Stimulated activated CD4-positive, alpha-beta T cell treated with anti-CD3 and anti-CD28 coated beads, Interleukin-12 subunit alpha, Interleukin-12 subunit beta, amount 100 ng/mL, for 4 hours (primary cell): ENCODE measurements at regions not wholly inside any gene's neighbourhood (a gene's known extent, or its start where the extent isn't known, plus 50 kb on each side); places are given as distances from the start of the nearest gene placed in this dataset.

Experiments used
- DNase-seq: peaks from one replicate; pipeline ENCODE4 v3.0.0-alpha.2; 2020

DNA sequence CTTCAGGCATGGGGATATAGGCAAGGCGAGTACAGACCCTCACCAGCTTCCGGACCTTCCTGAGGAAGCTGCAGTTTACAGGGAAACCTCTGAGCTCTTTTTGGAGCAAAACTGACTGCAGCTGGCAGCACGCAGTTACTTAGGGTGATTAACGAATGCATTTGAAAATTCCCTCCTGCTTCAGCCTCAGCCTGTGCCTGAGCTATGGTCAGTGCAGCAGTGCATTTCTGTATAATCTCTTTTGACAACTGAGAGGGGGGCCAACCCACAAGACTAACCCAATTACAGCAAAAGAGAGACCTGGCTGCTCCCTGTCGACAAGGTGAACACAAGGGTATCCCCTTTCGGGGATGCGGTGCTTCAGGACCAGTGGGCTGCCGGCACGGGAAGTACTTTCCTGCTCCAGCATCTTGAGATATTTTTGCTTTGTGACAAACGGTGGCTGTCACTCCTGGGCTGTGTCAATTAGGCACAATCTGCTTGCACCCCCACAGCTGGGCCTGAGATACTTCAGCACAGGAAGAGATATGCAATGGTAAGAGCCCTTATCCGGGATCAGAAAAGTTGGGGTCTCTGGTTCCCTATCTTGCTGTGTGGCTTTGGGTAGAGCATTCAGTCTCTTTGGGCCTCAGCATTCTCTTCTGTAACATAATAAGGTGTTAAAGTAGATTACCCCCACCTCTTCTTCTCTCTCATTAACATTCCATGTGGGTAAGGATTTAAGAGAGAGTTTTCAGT is 141.0 kb downstream of the TMEM17 start:
- DNase-seq = no peak

DNA sequence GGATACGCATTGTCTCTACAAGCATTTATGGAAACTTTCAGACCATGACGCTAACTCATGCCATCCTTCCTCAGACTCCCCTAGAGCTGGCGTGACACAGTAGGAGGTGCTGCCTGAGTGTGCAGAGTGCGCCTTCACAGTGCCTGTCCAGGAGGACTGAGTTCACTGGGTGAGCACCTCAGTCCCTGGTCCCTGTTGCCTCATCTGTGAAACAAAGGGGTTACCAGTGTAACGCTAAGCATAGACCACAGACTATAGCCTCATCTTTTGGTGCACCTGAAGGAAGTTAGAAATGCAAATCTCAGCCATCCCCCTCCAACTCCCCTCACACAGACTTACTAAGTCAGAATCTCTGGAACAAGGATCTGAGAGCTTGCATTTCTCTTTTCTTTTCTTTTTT is 142.8 kb downstream of the TMEM17 start:
- DNase-seq = no peak

DNA sequence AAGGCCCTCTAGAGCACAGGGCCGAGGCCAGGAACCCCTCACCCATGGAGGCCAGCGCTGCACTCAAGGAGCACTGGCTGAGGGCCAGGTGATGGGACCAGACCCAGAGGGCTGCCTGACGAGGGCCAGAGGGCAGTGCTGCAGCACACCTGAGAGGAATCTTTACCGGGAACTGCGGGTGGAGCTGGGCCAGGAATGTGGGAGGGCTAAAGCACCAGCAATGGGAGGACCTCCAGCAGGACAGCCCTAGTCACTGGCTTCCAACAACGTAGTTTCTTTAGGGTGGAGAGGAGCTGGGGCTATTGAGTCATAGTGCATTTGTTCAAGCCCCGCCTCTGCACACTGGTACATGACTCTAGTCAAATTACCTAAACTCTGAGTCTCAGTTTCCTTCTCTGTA is 143.4 kb downstream of the TMEM17 start:
- no peak for DNase-seq

DNA sequence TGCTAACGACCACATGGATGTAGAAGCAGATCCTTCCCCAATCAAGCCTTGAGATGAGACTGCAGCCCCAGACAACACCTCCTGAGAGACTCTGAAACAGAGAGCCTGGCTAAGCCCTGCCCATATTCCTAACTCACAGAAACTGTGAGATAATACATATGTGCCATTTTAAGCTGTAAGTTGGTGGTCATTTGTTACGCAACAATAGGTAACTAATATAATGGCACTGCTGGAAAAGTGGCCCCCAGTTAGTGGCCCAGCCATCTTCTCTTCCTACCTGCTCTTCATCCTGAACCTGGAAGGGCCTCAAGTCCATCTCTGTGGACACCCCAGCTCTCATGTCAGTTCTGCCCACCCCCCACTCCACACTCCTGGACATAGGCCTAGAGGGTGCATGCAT is 144.0 kb downstream of the TMEM17 start:
- DNase-seq = no peak

DNA sequence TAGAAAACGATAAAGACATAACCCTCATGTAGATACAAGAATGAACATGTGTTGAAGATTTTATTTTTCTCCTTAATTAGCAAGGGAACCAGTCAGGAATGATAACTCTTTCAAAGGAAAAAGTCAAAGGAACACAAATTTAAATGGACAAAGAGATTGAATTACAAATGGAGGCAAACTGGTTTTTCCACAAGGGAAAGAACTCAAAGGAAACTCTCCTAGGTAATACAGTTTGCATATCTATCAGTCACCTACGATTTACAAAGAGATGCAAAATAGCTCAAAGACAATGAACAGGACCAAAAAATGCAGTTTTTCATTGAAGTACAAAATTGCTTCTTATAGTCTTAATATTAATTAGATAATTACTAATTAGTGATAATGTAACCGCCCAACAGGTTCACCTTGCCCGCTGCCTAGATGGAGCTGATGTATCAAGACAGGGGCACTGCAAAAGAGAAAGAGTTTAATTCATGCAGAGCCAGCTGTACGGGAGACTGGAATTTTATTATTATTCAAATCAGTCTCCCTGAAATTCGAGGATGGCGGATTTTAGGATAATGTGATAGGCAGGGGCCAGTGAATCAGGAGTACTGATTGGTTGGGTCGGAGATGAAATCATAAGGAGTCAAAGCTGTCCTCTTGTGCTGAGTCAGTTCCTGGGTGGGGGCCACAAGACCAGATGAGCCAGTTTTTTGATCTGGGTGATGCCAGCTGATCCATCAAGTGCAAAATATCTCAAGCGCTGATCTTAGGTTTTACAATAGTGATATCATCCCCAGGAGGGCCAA is 151.0 kb downstream of the TMEM17 start:
- no peak for DNase-seq

DNA sequence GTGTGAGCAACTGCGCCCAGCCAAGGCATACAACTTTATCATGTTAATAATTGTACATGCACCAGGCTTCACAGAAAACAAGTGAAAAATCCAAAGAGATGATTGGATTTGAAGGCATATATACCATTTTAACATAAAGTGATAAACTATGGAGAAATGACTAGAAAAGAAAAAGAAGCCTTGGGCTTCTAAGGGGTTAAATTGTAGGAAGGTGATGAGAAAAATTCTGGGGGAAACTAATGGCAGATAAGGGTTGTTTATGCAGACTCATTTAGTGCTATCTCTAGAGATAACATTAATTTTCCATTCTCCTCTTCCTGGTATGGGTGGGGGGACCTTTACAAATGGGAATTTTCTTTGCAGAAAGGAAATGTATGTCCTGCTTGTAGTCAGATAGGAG is 154.0 kb downstream of the TMEM17 start:
- no peak for DNase-seq

DNA sequence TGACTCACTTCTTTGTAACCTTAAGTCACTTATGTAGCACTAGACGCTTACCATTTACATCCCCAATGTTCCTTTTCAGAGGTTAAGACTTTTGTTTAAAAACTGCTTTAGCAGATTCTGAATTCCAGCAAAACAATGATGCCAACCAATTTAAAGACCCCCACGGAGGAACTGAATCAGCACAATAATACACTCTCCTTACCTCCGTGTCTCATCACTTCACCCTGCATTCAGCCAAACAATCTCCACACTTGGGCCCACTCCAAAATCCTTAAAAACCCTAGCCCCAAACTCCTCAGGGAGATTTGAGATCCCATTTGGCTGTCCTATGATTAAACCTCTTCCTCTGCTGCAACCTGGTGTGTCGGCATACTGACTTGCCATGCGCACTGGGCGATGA is 153.9 kb downstream of the B3GNT2 start:
- DNase-seq = no peak

DNA sequence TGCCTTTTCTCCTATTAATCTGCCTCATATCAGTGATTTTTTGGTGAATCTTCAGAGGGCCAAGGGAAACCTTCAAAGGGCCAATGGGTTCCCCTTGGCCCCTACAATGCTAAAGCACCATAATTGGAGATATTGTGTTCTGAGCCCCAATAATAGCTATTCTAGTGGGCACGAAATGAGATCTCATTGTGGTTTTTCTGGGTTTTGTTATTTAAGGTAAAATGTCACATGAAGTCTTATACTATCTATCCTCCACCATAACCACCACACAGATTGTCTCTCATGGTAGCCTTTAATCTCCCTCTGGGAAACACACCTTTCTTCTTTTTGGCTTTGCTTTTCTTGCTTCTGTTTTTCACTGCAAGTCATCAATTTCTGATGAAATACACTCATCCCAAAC is 152.8 kb downstream of the B3GNT2 start:
- DNase-seq = no peak

DNA sequence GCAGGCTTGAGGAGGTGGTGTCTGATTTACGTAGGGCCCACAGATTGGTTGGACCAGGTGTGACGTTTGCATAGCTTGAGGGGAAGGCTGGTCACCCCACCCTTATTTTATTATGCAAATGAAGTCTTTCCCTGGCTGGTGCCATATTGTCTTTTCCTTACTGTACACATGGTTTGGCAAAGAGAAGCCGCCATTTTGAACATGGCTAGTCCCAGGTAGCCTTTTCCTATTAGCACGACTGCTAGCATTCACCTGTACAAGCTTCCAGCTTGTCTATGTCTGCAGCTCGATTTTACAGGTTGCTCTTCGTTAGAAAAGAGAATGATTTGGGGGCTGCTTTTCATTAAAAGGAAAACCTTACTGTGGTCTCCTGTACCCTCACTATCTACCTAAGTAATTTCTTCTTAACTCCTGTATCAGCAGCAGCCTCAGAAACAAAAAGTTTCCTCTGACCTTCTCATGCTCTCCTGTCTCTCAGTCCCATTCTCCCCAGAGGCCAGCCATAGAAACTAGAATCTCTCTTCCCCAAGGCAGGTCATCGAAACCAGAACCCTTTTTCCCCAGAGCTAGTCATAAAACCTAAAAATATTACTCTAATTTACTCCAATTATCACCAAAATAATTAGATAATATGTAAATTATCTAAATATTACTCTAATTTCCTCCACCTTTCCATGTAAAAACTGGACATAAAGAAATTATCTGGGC is 151.8 kb downstream of the B3GNT2 start:
- DNase-seq = no peak

DNA sequence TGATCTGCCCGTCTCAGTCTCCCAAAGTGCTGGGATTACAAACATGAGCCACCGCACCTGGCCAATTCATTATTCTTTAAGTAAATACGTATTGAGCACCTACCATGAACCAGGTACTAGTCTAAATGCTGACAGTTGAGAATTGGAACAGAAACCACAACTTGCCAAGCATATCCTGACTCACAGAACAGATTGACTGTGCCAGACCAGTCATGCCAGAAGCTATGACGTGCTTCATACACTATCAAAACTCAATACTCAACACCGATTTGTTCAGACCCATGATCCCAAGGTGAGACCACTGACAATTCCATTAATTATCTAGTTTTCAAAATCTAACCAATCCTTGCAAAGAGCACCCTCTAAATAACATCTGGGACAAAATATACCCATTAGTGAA is 148.6 kb downstream of the B3GNT2 start:
- no peak for DNase-seq

DNA sequence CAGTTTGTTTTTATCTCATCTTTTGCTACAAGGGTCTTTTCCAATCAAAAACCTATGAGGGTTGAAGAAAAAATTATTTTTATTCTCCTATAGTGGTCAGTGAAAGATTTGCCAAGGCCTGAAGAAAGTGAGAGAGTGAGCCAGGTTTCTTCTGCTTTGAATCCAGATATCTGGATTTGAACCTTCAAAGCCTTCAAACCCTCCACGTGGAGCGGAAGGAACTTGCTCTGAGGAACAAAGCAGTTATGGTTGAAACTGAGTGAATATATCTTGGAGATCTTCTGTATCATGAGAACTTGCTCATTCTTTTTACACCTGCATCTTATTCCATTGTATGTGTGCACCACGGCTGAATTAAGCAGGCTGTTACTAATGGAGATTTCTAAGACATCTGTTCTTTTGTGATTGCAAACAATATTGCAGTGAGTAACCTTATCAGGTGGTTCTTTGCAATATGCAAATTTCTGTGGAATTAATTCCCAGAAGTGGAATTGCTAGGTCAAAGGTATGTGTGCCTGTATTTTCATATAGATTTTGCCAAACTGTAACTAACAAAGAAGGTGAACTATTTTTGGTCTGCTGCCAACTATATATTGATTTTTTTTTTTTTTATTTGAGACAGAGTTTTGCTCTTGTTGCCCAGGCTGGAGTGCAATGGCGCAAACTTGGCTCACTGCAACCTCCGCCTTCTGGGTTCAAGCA is 147.9 kb downstream of the B3GNT2 start:
- DNase-seq = no peak

DNA sequence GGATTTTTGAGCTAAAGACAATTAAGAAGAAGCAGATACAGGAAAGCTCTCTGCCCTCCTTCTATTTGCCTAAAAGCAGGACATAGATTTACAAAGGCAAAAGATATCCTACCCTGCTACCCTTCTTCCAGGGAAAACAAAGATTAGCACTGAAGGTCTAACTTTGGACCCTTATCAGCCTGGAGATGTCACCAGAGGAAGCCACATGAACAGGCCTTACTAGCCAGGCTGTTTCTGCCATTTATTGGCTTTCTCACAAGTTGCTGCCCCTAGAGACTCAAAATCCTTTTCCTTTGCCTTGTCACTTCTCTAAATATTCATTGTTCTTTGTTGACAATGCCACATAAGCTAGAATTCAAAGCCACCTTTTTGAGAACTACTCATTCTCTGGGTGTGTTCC is 147.3 kb downstream of the B3GNT2 start:
- no peak for DNase-seq

DNA sequence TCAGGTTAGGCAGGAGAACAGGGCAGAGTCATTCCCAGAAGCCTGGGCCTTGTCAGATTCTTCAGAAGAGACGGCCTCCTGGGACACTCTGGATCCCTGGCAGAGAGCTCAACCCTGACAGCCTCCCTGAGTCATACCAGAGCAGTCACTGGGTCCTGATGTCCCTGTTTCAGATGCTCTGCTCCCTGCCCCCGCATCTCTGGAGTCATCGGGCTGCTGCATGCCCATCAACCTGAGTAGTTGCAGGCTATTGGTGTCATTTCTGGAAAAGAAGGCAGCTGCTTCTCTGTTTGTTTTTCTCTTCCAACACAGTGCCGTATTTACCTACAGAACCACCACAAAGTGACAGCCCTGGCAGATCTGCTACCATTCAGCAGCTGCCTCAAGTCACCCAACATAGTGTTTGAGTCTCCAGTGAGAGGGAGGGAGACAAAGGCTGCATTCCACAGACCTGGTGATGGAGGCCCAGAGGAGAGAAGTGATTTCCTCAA is 145.1 kb downstream of the B3GNT2 start:
- no peak for DNase-seq

DNA sequence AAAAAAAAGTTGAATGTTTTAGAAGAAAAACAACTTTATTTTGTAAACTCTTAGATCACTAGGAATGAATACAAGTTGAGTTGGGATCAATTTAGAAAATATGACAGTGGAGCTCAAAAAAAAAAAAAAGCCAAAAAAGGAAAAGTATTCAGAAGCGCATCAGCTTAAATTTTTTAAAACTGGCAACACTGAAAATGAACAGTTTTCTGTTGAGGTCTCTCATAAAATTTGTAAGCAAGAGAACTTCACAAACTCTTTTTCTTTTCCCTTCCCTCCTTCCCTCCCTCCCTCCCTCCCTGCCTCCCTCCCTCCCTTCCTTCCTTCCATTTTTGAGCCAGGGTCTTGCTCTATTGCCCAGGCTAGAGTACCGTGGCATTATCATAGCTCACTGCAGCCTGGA is 143.9 kb downstream of the B3GNT2 start:
- no peak for DNase-seq

DNA sequence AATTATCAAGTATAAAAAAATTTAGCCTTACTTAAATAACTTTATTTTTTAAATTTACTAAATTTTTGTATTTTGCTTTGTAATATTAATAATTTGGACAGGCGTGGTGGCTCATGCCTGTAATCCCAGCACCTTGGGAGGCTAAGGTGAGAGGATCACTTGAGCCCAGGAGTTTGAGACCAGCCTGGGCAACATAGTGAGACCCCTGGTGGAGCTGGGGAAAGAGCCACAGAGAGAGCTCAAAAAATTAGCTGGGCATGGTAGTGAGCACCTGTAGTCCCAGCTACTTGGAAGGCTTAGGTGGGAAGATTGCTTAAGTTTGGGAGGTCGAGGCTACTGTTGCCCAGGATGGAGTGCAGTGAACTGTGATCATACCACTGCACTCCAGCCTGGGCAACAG is 143.5 kb downstream of the B3GNT2 start:
- DNase-seq = no peak

DNA sequence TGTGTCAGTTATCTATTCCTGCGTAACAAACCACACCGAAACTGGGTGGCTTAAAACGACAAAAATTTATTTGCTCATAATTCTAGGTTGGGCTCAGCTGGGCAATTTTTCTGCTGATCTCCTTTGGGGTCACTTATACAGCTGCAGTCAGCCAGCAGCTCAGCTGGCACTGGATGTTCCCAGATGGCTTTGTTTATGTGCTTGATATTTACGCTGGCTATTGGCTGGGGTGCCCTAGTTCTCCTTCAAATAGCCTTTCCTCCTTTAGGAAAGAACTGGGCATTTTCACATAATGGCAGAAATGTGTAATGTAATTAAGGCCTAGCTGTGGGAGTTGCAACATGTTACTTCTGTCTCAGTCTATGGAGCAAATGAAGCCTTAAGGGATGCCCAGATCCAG is 142.2 kb downstream of the B3GNT2 start:
- DNase-seq = no peak

DNA sequence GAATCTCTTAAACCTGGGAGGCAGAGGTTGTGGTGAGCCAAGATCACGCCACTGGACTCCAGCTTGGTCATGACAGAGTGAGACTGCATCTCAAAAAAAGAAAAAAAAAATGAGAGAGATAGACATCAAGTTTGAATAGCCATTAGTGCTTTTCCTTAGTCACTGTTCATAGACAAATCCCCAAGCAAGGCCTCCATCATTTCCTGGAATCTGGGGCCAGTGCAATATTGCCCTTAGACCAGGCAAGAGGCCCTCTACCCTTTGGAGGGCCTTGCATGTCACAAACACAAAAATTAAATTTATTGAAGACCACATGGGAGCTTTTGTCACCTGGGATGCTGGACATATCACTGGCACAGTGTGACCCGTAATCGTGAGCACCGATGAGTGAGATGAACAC is 141.5 kb downstream of the B3GNT2 start:
- DNase-seq = no peak

DNA sequence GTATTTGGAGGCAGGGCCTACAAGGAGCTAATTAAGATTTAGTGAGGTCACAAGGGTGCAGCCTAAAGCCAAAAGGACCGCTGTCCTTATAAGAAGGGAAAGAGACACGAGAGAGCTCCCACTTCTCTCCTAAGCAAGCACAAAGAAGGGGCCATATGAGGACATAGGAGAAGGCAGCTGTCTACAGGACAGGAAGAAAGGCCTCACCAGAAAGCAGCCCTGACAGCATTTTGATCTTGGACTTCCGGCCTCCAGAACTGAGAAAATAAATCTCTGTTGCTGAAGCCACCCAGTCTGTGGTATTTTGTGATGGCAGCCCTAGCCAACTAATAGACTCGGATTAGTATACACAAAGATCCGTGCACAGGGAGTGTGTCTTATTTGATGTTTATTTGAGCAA is 139.7 kb downstream of the B3GNT2 start:
- DNase-seq = no peak

DNA sequence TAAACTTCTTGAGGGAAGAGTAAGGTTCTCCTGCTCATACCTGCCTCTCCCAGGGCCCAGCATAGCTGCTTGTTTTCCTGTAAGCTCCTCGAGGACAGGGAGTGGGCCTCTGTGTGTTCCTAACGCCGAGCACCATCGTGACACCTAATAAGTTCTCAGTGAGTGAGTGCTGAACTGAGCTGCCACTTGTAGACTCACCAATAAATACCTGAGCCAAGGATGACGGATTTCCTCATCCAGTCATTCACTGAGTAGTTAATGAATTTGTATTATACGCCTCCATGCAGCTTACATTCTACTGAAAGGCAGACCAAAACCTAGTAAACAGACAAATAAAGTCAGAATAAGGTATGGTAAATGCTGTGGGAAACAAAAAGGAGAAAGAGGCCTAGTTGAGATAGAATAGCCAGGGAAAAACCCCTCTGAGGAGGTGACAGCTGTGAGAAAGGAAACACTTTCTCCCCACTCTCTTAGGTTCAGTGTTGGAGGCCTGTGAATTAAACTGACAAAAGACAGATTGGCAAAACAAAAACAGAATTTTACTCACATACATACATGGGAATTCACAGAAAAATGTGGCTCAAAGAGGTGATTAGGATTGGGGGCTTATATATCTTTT is 138.6 kb downstream of the B3GNT2 start:
- DNase-seq = no peak

DNA sequence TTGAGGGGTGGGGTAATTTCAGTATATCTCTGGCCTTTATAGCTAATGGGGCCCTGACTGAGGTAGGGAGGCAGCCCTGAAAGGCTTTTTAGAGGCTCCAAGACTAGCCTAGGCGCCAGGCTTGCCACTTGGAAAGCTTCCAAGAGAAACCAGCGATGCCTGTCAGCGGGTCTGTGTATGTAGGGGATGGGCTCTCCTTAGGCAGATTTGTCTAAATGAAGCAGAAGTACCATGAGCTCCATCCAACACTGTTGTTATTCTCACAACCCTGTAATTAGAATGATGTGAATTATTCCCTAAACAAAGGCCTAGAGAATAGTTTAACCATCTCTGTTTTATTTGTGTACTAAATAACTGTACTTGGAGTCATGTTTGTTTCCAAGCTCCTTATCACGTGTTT is 138.1 kb downstream of the B3GNT2 start:
- no peak for DNase-seq

DNA sequence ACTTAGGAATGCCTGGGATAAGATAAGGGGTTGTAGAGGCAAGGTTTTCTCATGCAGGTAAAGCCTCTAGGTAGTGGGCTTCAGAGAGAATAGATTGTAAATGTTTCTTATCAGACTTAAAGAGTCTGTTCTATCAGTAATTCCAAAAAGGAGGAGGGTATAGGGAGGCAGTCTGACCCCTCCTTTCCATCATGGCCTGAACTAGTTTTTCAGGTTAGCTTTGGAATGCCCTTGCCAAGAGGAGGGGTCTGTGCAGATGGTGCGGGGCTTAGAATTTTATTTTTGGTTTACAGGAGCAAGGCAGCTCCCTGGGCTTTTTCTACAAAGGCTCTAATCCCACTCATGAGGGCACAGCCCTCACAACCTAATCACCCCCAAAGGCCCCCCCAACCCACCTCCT is 135.0 kb downstream of the B3GNT2 start:
- no peak for DNase-seq

DNA sequence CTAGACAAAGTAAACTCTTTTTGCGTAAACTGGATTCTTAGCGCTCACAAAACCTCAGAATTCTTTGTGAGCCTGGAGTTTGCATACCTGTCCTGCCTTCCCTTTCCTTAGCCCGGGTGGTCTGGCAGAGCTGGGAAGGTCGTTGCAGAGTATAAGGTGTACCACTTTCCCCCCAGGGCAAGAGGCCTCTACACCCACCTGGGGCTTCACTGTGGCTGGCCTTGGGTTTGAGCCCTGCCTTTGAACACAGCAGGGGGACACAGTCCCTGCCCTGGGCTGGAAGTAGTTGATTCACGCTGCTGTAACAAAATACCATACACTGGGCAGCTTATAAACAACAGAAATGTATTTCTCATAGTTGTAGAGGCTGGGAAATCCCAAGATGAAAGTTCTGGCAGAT is 133.9 kb downstream of the B3GNT2 start:
- no peak for DNase-seq

DNA sequence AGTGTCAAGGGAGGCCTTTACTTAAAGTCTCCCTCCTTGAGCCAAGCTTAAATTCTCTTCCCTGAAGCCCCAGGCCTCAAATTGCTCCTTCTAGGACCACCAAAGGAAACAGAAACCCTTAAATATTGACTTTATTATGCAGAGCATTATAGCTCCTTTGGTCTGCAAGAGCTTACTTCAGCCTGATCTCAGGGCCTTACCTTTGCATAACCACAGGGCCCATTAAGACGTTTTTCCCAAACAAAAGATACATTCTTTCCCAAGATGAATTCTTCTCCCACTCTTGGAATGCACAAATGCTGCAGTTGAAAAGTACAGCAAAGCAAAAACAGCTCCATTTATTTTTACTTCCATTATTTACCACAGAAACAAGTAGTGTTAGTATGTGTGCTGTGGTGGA is 130.8 kb downstream of the B3GNT2 start:
- DNase-seq = no peak
